ENCODE measurements at regions not wholly inside any gene's neighbourhood (a gene's known extent, or its start where the extent isn't known, plus 50 kb on each side); places are given as distances from the start of the nearest gene placed in this dataset.

DNA sequence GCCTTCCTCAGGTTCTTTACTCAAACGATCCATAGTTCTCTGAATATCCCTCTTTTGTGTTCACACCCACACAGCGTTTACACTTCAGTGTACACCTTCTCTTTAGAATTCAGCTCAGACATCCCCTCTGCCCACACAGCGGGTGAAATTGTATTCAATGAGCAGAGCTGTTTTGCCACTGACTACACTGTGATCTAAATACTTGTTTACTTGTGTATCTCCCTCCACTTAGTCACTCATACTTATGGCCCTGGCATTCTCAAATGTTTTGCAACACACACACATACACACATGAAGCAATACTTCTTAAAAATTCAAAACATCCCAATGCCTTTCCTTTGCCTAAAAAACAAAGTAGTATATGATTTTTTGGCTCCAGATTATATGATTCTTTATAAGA, 297.1 kb downstream of the TMX3 start:
- CTCF ChIA-PET: no interaction called here
- TF ChIP-seq, protein P1, sequence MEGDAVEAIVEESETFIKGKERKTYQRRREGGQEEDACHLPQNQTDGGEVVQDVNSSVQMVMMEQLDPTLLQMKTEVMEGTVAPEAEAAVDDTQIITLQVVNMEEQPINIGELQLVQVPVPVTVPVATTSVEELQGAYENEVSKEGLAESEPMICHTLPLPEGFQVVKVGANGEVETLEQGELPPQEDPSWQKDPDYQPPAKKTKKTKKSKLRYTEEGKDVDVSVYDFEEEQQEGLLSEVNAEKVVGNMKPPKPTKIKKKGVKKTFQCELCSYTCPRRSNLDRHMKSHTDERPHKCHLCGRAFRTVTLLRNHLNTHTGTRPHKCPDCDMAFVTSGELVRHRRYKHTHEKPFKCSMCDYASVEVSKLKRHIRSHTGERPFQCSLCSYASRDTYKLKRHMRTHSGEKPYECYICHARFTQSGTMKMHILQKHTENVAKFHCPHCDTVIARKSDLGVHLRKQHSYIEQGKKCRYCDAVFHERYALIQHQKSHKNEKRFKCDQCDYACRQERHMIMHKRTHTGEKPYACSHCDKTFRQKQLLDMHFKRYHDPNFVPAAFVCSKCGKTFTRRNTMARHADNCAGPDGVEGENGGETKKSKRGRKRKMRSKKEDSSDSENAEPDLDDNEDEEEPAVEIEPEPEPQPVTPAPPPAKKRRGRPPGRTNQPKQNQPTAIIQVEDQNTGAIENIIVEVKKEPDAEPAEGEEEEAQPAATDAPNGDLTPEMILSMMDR (IDR thresholded peaks at IDR 0.05; ENCODE audit: control extremely low read depth, extremely low read depth, low read depth, missing control alignments): no peak
- POLR2A ChIA-PET: no interaction called here
- no peak for DNase-seq (ENCODE audit: extremely low spot score)

DNA sequence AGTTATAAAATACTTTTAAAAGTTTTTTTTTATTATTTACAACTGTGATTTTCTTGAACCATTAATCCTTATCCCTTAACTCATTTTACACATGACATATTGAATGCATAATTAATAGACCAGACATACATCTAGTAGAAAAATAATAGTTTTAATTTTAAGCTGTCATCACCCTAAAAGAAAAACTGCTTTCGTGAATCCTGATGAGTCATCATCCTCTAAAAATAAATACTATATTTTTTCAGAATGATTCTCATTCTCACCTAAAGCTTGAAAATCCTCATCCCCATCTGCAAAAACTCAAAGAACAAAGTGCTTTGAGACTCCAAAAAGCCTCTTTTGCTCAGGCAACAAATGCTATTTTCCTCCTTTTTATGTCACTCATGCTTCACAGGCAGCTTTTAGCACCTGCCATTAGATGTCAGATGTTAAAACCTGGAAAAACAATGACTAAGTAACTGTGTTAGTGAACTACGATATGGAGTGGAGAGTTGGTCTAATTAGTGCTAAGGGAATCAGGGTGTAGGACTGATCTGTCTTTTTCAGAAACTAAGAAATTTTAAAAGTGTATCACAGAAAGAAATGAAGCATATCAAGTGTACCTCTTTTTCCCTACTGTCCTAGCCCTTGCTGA, 297.6 kb downstream of the TMX3 start:
- CTCF ChIA-PET: no interaction called here
- POLR2A ChIA-PET: no interaction called here
- TF ChIP-seq, protein P1 (IDR thresholded peaks at IDR 0.05; ENCODE audit: control extremely low read depth, extremely low read depth, low read depth, missing control alignments): no peak
- DNase-seq (ENCODE audit: extremely low spot score): no peak

DNA sequence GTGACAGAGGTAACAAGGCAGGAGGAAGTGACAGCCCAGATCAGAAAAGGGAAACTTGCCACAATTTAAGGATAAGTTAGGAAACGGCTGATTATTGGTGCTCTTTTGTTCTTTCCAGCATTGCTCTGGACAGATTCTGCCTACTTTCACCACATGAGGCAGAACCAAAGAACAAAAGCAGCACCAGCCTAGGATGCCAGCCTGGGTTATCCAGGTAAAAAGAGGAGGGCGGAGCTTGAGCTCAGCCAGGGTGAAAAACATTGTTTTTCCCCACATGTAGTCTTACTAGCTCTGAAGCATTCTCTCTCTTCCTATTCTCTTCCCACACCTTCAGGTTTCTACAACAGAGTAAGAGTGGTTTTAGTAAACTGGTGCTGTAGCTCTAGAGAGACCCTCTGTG, 300.5 kb downstream of the TMX3 start:
- POLR2A ChIA-PET: no interaction called here

DNA sequence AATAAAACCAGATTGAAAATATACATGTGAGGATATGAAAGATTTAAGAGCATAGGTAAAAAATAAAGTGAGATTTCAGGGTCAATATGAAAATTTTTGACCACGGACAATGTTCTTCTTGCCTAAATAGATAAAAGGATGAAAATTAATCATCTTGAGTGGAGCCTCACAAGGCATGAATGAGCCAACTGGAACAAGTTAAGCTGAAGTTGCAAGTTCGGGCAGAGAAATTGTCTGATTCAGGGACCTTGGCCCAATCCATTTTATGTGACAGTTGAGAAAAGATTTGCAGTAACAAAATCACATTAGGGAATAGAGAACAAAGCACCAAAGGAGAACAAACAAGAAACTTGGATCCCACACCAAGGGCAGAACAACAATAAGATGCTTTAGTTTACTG, 305.3 kb downstream of the TMX3 start:
- no peak for DNase-seq (ENCODE audit: extremely low spot score)
- TF ChIP-seq, protein P1 (IDR thresholded peaks at IDR 0.05; ENCODE audit: control extremely low read depth, extremely low read depth, low read depth, missing control alignments): no peak
- POLR2A ChIA-PET: no interaction called here
- CTCF ChIA-PET: no interaction called here

More for the DNA sequence above, 300.5 kb downstream of the TMX3 start:
- no peak for DNase-seq (ENCODE audit: extremely low spot score)
- TF ChIP-seq, protein P1 (IDR thresholded peaks at IDR 0.05; ENCODE audit: control extremely low read depth, extremely low read depth, low read depth, missing control alignments): no peak
- CTCF ChIA-PET: interaction anchor here (1.3 kb wide), 1 partner anchor 10 kb away, joined by 5 read pairs; no protein-coding TSS in a partner anchor

DNA sequence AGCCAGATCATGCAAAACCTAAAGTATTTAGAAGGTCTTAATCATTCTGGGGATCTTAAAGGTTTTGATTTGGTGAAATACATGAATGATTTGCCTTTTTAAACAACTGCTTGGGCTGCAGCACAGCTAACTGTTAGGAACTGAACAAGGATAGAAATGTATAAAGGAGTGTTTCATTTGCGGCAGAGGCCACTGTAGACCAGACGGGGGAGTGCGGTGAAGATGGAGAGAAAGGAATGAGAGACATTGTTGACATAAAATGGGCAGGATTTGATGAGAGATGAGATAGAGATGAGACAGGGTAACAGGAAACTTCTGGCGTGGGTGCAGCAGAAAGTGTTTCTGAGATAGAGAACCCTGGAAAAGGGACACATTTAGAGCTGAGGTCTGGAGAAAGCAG, 308.1 kb downstream of the TMX3 start:
- no peak for DNase-seq (ENCODE audit: extremely low spot score)
- ChIA-PET POLR2A (no interaction called here), CTCF (no interaction called here)
- TF ChIP-seq, protein P1 (IDR thresholded peaks at IDR 0.05; ENCODE audit: control extremely low read depth, extremely low read depth, low read depth, missing control alignments): no peak

DNA sequence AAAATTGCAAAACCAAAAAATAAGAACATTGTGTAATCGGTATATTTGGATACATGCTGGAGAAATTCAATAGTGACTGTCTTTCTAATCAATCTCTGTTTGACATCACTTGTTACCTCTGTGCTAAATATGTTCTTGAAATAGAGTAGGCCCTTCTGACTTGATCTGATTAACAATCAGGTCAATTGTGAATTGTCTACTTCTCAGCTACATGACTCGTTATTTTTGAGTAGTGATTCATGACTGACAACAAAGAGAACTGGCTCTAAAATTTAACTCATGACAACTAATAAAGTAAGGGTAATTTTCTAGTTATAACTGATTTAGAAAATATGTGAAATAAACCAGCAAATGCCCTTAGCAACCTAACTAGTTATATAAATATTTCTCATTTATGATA, 312.1 kb downstream of the TMX3 start:
- DNase-seq (ENCODE audit: extremely low spot score): no peak
- ChIA-PET POLR2A (no interaction called here), CTCF (interaction anchor here (1.9 kb wide), 1 partner anchor 11 kb away, joined by 6 read pairs; no protein-coding TSS in a partner anchor)
- TF ChIP-seq, protein P1 (IDR thresholded peaks at IDR 0.05; ENCODE audit: control extremely low read depth, extremely low read depth, low read depth, missing control alignments): no peak
